K562 (cell line): ENCODE measurements at regions not wholly inside any gene's neighbourhood (a gene's known extent, or its start where the extent isn't known, plus 50 kb on each side); places are given as distances from the start of the nearest gene placed in this dataset.

Source experiments
- ATAC-seq: fragments of 200-7000 bp; cut with Tn5 transposase; 3 replicates; pipeline ENCODE4 v1.9.1; 2020; ENCODE audit warnings: moderate library complexity
- BruUV-seq: library from RNA; stranded (reverse); fragments of 400-500 nt; replicated peaks from 2 replicates; lab custom pipeline; 2021; lab: Mats Ljungman, UMichigan
- CTCF ChIA-PET: fragments of 300-600 bp; formaldehyde crosslinking; extraction: SDS; loops from one replicate; lab custom pipeline; 2021; ENCODE audit warnings: low intra/inter-chr PET ratio; lab: Yijun Ruan, JAX
- POLR2A ChIA-PET: fragments of 300-600, 350-650 bp; sonication (Branson Sonifier 250); formaldehyde crosslinking; extraction: SDS; loops from one replicate; lab custom pipeline; 2021; ENCODE audit warnings: antibody characterized with exemption, inconsistent platforms; lab: Yijun Ruan, JAX
- DNase-seq, 4 experiments: peaks; one replicate each; pipeline versions ENCODE4 v3.0.0 to v3.0.0-alpha.2; 2011 to 2018; ENCODE audit warnings: low spot score in 3 of 4, mixed read lengths in 3 of 4; ENCODE audit errors: extremely low read depth in 1 of 4
- FAIRE-seq: peaks from 2 replicates; lab custom pipeline; 2011; peaks lifted over from hg19 to GRCh38; lab: Jason Lieb, UNC
- H2AFZ ChIP-seq: 2 replicates; pipeline ENCODE4 v1.6.0; 2011; ENCODE audit warnings: low read depth, low read length, control low read depth, inconsistent platforms
- H3K27ac ChIP-seq: fragments of 200-600 bp; 3 replicates; pipeline ENCODE4 v1.8.0; 2011; ENCODE audit warnings: low read depth, mild to moderate bottlenecking, control low read depth, inconsistent platforms, low read length, moderate library complexity, mixed read lengths; ENCODE audit errors: extremely low read depth
- H3K27me3 ChIP-seq, 2 experiments: fragments of 300-600 bp in 1 of 2; 2 replicates in 1 of 2; 3 replicates in 1 of 2; pipeline versions ENCODE4 v1.6.0 to v1.8.0; 2011; ENCODE audit warnings: inconsistent platforms in 2 of 2, low read length in 2 of 2, mild to moderate bottlenecking in 1 of 2, mixed read lengths in 1 of 2, moderate library complexity in 1 of 2; ENCODE audit not compliant: control insufficient read depth in 2 of 2, insufficient read depth in 2 of 2
- H3K36me3 ChIP-seq: fragments of 300-600 bp; 3 replicates; pipeline ENCODE4 v1.8.0; 2011; ENCODE audit warnings: mild to moderate bottlenecking, low read length, inconsistent platforms; ENCODE audit not compliant: control insufficient read depth, insufficient read depth
- H3K4me1 ChIP-seq, 2 experiments: fragments of 200-600 bp in 1 of 2; replicated peaks in 1 of 2; 2 replicates in 1 of 2; 3 replicates in 1 of 2; pipeline versions ENCODE4 v1.5.1 to v1.8.0; 2011; ENCODE audit warnings: inconsistent platforms in 2 of 2, low read length in 2 of 2, mild to moderate bottlenecking in 1 of 2, mixed read lengths in 1 of 2, moderate library complexity in 1 of 2; ENCODE audit not compliant: control insufficient read depth in 2 of 2, insufficient read depth in 2 of 2
- H3K4me2 ChIP-seq: 2 replicates; pipeline ENCODE4 v1.6.1; 2011; ENCODE audit warnings: low read length, control low read depth, inconsistent platforms, mixed read lengths; ENCODE audit not compliant: insufficient read depth
- H3K4me3 ChIP-seq: fragments of 200-600 bp; sonication (generic), shearing (Covaris generic); 2 replicates; pipeline ENCODE4 v1.5.1; 2016; ENCODE audit warnings: control low read depth, inconsistent platforms
- H3K79me2 ChIP-seq: fragments of 200-600 bp; 3 replicates; pipeline ENCODE4 v1.8.0; 2011; ENCODE audit warnings: low read length, inconsistent platforms; ENCODE audit not compliant: control insufficient read depth, insufficient read depth
- H3K9ac ChIP-seq, 2 experiments: 2 replicates each; pipeline versions ENCODE4 v1.6.0 to v1.6.1; 2011; ENCODE audit warnings: low read depth in 2 of 2, low read length in 2 of 2, control low read depth in 1 of 2, inconsistent platforms in 1 of 2, mild to moderate bottlenecking in 1 of 2, mixed read lengths in 1 of 2; ENCODE audit not compliant: insufficient read depth in 1 of 2
- H3K9me1 ChIP-seq: one replicate; pipeline ENCODE4 v1.6.0; 2011; ENCODE audit warnings: inconsistent platforms, mild to moderate bottlenecking, low read length, moderate library complexity; ENCODE audit not compliant: control insufficient read depth, insufficient read depth
- H3K9me3 ChIP-seq: replicated peaks from 2 replicates; pipeline ENCODE4 v1.5.1; 2011; ENCODE audit warnings: low read depth, low read length, inconsistent platforms; ENCODE audit not compliant: control insufficient read depth, insufficient read depth
- H4K20me1 ChIP-seq: replicated peaks from 2 replicates; pipeline ENCODE4 v1.6.1; 2011; ENCODE audit warnings: low read length, inconsistent platforms, mixed read lengths; ENCODE audit not compliant: control insufficient read depth, insufficient read depth
- ATF1 ChIP-seq, 2 experiments: fragments of 450-650 bp in 1 of 2; IDR thresholded peaks; 2 replicates each; pipeline ENCODE4 v1.6.1; 2016; ENCODE audit warnings: missing compliant biosample characterization in 1 of 2, missing genetic modification characterization in 1 of 2
- BCL6 ChIP-seq: fragments of 250-450 bp; sonication (Bioruptor Pico); IDR thresholded peaks from 2 replicates; pipeline ENCODE4 v1.4.0; 2020
- CTCF ChIP-seq, 3 experiments: IDR thresholded peaks in 2 of 3; conservative IDR thresholded peaks in 1 of 3; 2 replicates each; pipeline ENCODE4 v1.5.1; 2011 to 2012; ENCODE audit warnings: low read length in 3 of 3, mild to moderate bottlenecking in 3 of 3, control low read depth in 2 of 3, improper control_type of control experiment in 1 of 3, inconsistent platforms in 1 of 3, low read depth in 1 of 3, mixed read lengths in 1 of 3, moderate library complexity in 1 of 3; ENCODE audit not compliant: insufficient read depth in 2 of 3
- E2F3 ChIP-seq: fragments of 250-450 bp; sonication (Bioruptor Pico); IDR thresholded peaks from 2 replicates; pipeline ENCODE4 v1.4.0; 2020; ENCODE audit warnings: mild to moderate bottlenecking
- JUNB ChIP-seq: fragments of 450-650 bp; formaldehyde crosslinking; conservative IDR thresholded peaks from 2 replicates; pipeline ENCODE4 v1.4.0; 2020; ENCODE audit warnings: mild to moderate bottlenecking
- KLF13 ChIP-seq: fragments of 450-650 bp; IDR thresholded peaks from 2 replicates; pipeline ENCODE4 v1.6.1; 2016; ENCODE audit warnings: missing genetic modification characterization, low read depth, mild to moderate bottlenecking, missing compliant biosample characterization, moderate library complexity, borderline replicate concordance
- MXD1 ChIP-seq: fragments of 250-450 bp; sonication (Bioruptor Pico); IDR thresholded peaks from 2 replicates; pipeline ENCODE4 v1.8.0; 2021; ENCODE audit warnings: borderline replicate concordance, mild to moderate bottlenecking, moderate library complexity; ENCODE audit not compliant: poor library complexity, severe bottlenecking
- PML ChIP-seq: IDR thresholded peaks from 2 replicates; pipeline ENCODE4 v1.6.1; 2012; ENCODE audit warnings: low read length, inconsistent platforms
- TRIM28 ChIP-seq: fragments of 450-650 bp; IDR thresholded peaks from 2 replicates; pipeline ENCODE4 v1.6.1; 2017
- ZNF311 ChIP-seq: fragments of 250-450 bp; sonication (Bioruptor Pico); IDR thresholded peaks from 2 replicates; pipeline ENCODE4 v1.4.0; 2020; ENCODE audit warnings: mild to moderate bottlenecking, moderate library complexity
- ZNF347 ChIP-seq: fragments of 450-650 bp; formaldehyde crosslinking; IDR thresholded peaks from 2 replicates; pipeline ENCODE4 v1.4.0; 2020; ENCODE audit warnings: low read depth, mild to moderate bottlenecking, moderate library complexity
- ZNF512 ChIP-seq: IDR thresholded peaks from 2 replicates; pipeline ENCODE4 v1.6.1; 2016; ENCODE audit warnings: missing genetic modification characterization, missing compliant biosample characterization
- WGBS: fragments of 100-300 bp; shearing (Covaris generic); methylation state at CpG from one replicate; pipeline ENCODE4 v1.1.6; 2016; ENCODE audit warnings: low coverage, mixed read lengths; ENCODE audit not compliant: insufficient coverage; ENCODE audit errors: missing lambda C conversion rate; 5-methylcytosine and 5-hydroxymethylcytosine counted together
- in situ Hi-C: fragments of 300-500 bp; cut with MboI; formaldehyde crosslinking; loops from 4 replicates; pipeline ENCODE4 v1.15.0; 2018; ENCODE audit warnings: inconsistent platforms, mixed read lengths
- intact Hi-C: fragments of 100-400 bp; cut with micrococcal nuclease; formaldehyde crosslinking; loops from 2 replicates; pipeline ENCODE4 v1.14.2; 2022

- 3% methylated on average over 5 of the region's 5 CpGs for WGBS
- H3K27ac ChIP-seq, result no peak overlapping the region
- FAIRE-seq, result no peak
- no peaks in the 10 kb centered on the region for H3K9me1 ChIP-seq
- H3K36me3 ChIP-seq, result no peaks in the 10 kb centered on the region
- H3K4me2 ChIP-seq, result no peak overlapping the region
- no peaks in the 10 kb centered on the region for H3K27me3 ChIP-seq
- no peak overlapping the region for H3K4me3 ChIP-seq
- no peak for TF ChIP-seq ZNF512 (tag)
- TF ChIP-seq ZNF347 (CRISPR knock-in tag), result no peak
- TF ChIP-seq CTCF (IDR thresholded peaks at IDR 0.05 in 2 of 3, conservative IDR thresholded peaks at IDR 0.05 in 1 of 3; ENCODE audit: insufficient read depth in 2 of 3, low read depth in 1 of 3, low read length in 3 of 3), result no peak
- TF ChIP-seq KLF13 (tag), result no peak
- no peak for TF ChIP-seq E2F3
- no peak for TF ChIP-seq BCL6 (CRISPR knock-in tag)
- no peak for TF ChIP-seq TRIM28
- TF ChIP-seq PML, result no peak
- no peak for TF ChIP-seq ZNF311 (CRISPR knock-in tag)
- TF ChIP-seq ATF1 (CRISPR knock-in tag; IDR thresholded peaks at IDR 0.05), result no peak
- TF ChIP-seq ATF1 (tag; IDR thresholded peaks at IDR 0.05), result no peak
- TF ChIP-seq MXD1, result no peak
- TF ChIP-seq JUNB (CRISPR knock-in tag), result no peak
- H4K20me1 ChIP-seq, result no peaks in the 10 kb centered on the region
- no peaks in the 10 kb centered on the region for H3K79me2 ChIP-seq
- no peaks in the 10 kb centered on the region for H3K4me1 ChIP-seq
- BruUV-seq, result no TSS peak
- H2AFZ ChIP-seq, result no peak overlapping the region
- intact Hi-C loops (no loop called here), in situ Hi-C loops (no loop called here)
- ATAC-seq, result no peak
- ChIA-PET CTCF (no interaction called here), POLR2A (no interaction called here)
- DNase-seq, result no peak
- H3K9ac ChIP-seq, result no peak overlapping the region
- no peaks in the 10 kb centered on the region for H3K9me3 ChIP-seq
Measured at GRCh38 chr20:40607927-40608326, 81.1 kb downstream of the MAFB start.
